ENCODE measurements at regions not wholly inside any gene's neighbourhood (a gene's known extent, or its start where the extent isn't known, plus 50 kb on each side); places are given as distances from the start of the nearest gene placed in this dataset.

GRCh38 chr12:115430636-115431035, 746.7 kb upstream of the TBX3 start:
- DNase-seq (ENCODE audit: low read depth in 2 of 2) = no peak

GRCh38 chr12:115426732-115427131, 742.8 kb upstream of the TBX3 start:
- no peak for DNase-seq (ENCODE audit: low read depth in 2 of 2)

GRCh38 chr12:115424003-115424402, 740.0 kb upstream of the TBX3 start:
- no peak for DNase-seq (ENCODE audit: low read depth in 2 of 2)

- no peak for DNase-seq (ENCODE audit: low read depth in 2 of 2)
Observed at GRCh38 chr12:115423546-115423987, 739.6 kb upstream of the TBX3 start.

GRCh38 chr12:115422845-115423545, 739.0 kb upstream of the TBX3 start:
- no peak for DNase-seq (ENCODE audit: low read depth in 2 of 2)

GRCh38 chr12:115421796-115422709, 738.1 kb upstream of the TBX3 start:
- no peak for DNase-seq (ENCODE audit: low read depth in 2 of 2)

- no peak for DNase-seq (ENCODE audit: low read depth in 2 of 2)
Observed at GRCh38 chr12:115421350-115421749, 737.4 kb upstream of the TBX3 start.

- no peak for DNase-seq (ENCODE audit: low read depth in 2 of 2)
Observed at GRCh38 chr12:115419145-115419646, 735.2 kb upstream of the TBX3 start.

- DNase-seq (ENCODE audit: low read depth in 2 of 2) = no peak
Observed at GRCh38 chr12:115417610-115418009, 733.6 kb upstream of the TBX3 start.

- no peak for DNase-seq (ENCODE audit: low read depth in 2 of 2)
Observed at GRCh38 chr12:115416869-115417268, 732.9 kb upstream of the TBX3 start.

- no peak for DNase-seq (ENCODE audit: low read depth in 2 of 2)
Observed at GRCh38 chr12:115413626-115414025, 729.7 kb upstream of the TBX3 start.

GRCh38 chr12:115412831-115413230, 728.9 kb upstream of the TBX3 start:
- DNase-seq (ENCODE audit: low read depth in 2 of 2) = no peak

- DNase-seq (ENCODE audit: low read depth in 2 of 2) = no peak
Observed at GRCh38 chr12:115411121-115411520, 727.1 kb upstream of the TBX3 start.

- no peak for DNase-seq (ENCODE audit: low read depth in 2 of 2)
Observed at GRCh38 chr12:115408642-115409041, 724.7 kb upstream of the TBX3 start.

GRCh38 chr12:115407723-115408122, 723.7 kb upstream of the TBX3 start:
- DNase-seq (ENCODE audit: low read depth in 2 of 2) = no peak

GRCh38 chr12:115407036-115407435, 723.1 kb upstream of the TBX3 start:
- DNase-seq (ENCODE audit: low read depth in 2 of 2) = no peak

- no peak for DNase-seq (ENCODE audit: low read depth in 2 of 2)
Observed at GRCh38 chr12:115405471-115405860, 721.5 kb upstream of the TBX3 start.

- peak; percentile 96 to 97 for DNase-seq (ENCODE audit: low read depth in 2 of 2)
Observed at GRCh38 chr12:115404761-115405470, 720.9 kb upstream of the TBX3 start.

GRCh38 chr12:115403689-115404088, 719.7 kb upstream of the TBX3 start:
- no peak for DNase-seq (ENCODE audit: low read depth in 2 of 2)

GRCh38 chr12:115403253-115403652, 719.3 kb upstream of the TBX3 start:
- DNase-seq (ENCODE audit: low read depth in 2 of 2) = no peak

GRCh38 chr12:115402443-115403180, 718.6 kb upstream of the TBX3 start:
- no peak for DNase-seq (ENCODE audit: low read depth in 2 of 2)
